MM.1S (cell line): ENCODE measurements at regions not wholly inside any gene's neighbourhood (a gene's known extent, or its start where the extent isn't known, plus 50 kb on each side); places are given as distances from the start of the nearest gene placed in this dataset.

Source experiments
- EZH2 ChIP-seq: fragments of 300-600 bp; sonication (generic); optimal IDR thresholded peaks from 2 replicates; pipeline ENCODE3; 2017; ENCODE audit warnings: low read depth, mild to moderate bottlenecking, antibody characterized with exemption, low read length, mixed read lengths
- EZH2phosphoT487 ChIP-seq: fragments of 300-600 bp; sonication (generic); IDR thresholded peaks from 2 replicates; pipeline ENCODE4 v1.6.1; 2018; ENCODE audit warnings: antibody characterized with exemption, low read length

GRCh38 chr3:10732292-10732691, 83.7 kb upstream of the SLC6A11 start:
- TF ChIP-seq EZH2phosphoT487 (no peak), EZH2 (no peak)
